ENCODE measurements at regions not wholly inside any gene's neighbourhood (a gene's known extent, or its start where the extent isn't known, plus 50 kb on each side); places are given as distances from the start of the nearest gene placed in this dataset.
"Not testable (repeated sequence)": the region's sequence is repeated elsewhere in the genome, so short reads cannot be mapped to it uniquely, and the experiment has no call there.

DNA sequence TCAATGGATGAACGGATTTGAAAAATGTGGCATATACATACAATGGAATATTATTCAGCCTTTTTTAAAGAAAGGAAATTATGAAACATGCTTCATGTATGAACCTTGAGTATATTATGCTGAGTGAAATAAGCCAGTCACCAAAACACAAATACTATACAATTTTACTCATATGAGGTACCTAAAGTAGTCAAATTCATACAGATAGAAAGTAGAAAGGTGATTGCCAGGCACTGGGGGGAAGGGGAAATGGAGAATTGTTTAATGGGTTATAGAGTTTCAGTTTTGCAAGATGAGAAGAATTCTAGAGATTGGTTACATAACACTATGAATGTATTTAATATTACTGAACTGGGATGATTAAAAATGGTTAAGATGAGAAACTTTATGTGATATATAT is 171.4 kb downstream of the TMTC3 start:
- no peak for DNase-seq

GRCh38 chr12:88314706-88315105 is 172.6 kb downstream of the TMTC3 start:
- DNase-seq, result no peak

DNA sequence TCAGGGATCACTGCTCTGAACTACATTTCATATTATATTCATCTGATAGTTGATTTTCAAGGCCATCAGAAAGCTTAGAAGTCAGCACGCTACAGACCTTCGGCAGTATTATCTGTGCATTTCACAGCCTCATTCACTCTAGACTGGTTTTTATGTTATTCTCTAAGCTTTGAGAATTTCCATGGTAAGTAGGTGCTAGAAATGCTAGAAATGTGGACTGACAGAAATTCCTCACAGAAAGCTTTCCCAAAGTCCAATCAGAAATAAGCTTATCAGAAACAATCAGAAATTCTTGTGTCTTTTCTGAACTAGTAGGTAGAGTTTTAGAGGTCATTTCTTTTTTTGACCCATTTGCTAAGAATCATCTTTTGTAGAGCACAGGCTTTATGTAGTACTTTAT is 176.6 kb downstream of the TMTC3 start:
- no peak for DNase-seq

- DNase-seq, result no peak
Observed at GRCh38 chr12:88325076-88325815, 183.1 kb downstream of the TMTC3 start.

- no peak for DNase-seq
Observed at GRCh38 chr12:88325816-88326189, 183.7 kb downstream of the TMTC3 start.

DNA sequence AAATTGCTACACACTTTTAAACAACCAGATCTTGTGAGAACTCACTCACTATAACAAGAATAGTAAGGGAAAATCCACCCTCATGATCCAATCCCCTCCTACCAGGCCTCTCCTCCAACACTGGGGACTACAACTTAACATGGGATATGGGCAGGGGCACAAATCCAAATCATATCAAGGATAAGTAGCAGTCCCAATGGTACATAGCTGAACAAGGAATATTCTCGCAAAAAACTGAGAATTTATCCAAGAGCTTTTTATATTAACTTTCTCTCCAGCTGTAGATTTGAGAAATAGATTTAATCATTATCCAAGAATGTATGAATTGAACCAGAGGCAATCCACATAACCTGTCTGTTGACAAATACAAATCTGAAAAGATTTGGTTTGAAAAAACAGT is 185.2 kb downstream of the TMTC3 start:
- DNase-seq, result no peak

GRCh38 chr12:88328090-88328489 is 186.0 kb downstream of the TMTC3 start:
- DNase-seq, result no peak

DNA sequence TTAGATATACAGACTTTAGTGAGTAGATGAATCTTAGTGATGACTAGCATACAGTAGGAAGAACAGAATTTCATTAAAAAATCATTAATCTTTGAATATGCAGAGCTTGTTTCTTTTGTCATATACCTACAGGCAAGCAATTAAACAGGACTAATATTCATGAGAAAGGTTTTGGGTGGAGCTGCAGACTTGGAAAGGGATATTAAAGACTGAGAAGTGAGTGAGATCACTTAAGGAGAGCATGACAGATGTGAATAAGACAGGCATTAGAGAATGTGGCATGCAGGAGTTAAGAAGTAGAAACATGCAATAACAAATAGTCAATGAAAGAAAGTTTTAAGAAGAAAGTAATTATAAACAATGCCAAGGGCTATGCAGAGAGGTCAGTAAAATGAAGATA is 187.7 kb downstream of the TMTC3 start:
- DNase-seq, result no peak

- no peak for DNase-seq
Observed at GRCh38 chr12:88334271-88334670, 192.2 kb downstream of the TMTC3 start.

DNA sequence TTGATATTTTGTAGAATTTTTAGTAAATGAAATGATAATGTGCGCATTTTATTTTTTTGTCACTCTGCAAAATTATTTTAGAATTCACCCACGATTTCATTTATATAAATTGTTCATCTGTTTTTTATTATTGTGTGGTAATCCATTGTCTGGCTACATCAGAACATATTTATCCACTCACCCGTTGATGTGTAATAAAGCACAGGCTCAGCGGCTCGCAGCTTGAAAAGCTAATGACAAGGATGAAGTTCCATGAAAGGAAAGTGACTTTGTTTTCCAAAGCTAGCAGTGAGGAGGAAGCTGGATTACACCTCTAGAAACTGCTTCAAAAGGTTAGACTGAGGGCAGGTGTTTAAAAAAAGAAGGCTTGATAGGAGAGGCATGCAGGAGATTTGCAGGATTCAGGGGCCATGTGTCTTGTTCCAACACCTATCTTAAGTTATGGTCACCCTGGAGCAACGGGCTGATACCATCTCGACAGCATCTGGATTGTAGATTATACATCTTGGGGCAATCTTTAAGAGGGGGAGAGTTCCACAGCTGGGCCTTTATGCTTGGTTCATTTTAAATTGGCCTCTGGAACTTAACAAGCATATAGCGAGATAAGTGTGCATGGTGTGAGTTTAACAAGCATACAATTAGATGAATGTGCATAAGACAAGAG is 194.1 kb downstream of the TMTC3 start:
- DNase-seq, result no peak

GRCh38 chr12:88338486-88338885 is 196.4 kb downstream of the TMTC3 start:
- no peak for DNase-seq

DNA sequence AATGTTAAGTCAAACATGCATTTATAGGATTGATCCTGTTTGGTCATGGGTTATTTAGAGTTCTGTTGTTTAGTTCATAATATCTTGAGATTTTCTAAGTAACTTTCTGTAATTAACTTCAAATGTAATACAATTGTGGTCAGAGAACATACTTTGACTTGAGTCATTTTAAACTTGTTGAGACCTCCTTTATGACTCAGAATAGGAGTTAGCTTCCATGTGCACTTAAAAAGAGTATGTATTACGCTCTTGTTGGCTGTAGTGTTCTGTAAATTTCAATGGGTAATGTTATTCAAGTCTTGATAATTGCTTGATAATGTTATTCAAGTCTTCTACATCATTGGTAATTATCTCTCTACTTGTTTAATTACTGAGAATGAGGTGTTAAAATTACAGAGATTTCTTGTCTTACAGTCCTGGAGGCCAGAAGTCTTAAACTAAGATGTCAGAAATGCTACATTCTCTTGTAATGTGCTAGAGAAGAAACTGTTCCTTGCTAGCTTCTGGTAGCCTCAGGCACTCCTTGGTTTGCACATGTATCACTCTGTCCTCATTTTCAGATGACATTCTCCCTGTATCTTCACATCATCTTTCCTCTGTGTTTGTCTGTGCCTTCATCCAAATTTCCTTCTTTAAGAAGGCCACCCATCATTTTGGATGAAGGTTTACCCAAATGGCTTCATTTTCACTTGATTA is 197.3 kb downstream of the TMTC3 start:
- no peak for DNase-seq

- no peak for DNase-seq
Observed at GRCh38 chr12:88339966-88340365, 197.9 kb downstream of the TMTC3 start.

DNA sequence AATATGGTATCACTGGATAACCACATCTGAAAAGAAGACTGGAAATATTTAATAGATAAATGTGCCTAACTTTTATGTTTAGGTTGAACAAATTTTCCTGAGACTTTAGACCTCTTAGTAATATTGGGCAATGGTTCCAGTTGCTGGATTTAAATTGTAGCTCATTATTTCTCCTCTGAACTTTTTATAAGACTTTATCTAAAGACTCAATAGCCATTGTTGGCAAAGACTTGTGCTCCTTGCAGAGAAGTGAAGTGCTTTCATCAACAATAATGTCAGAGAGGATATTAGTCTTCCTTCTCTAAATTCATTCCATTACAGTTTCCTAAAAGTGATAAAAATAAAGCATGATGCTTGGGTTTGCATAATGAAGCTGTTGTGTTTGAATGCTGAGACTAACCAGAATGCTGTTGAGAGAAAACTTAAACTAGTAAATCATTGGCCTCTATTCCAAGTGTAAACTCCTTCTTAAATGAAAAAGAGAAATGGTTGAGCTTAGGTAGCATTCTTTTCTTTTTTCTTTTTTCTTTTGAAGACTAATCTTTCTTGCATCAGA is 200.2 kb downstream of the TMTC3 start:
- no peak for DNase-seq

GRCh38 chr12:88351146-88351545 is 209.0 kb downstream of the TMTC3 start:
- DNase-seq, result no peak

GRCh38 chr12:88354691-88355090 is 212.6 kb downstream of the TMTC3 start:
- no peak for DNase-seq

- no peak for DNase-seq
Observed at GRCh38 chr12:88360343-88360742, 218.2 kb downstream of the TMTC3 start.

GRCh38 chr12:88361493-88361892 is 218.8 kb downstream of the KITLG start:
- DNase-seq, result no peak

GRCh38 chr12:88362439-88362838 is 217.8 kb downstream of the KITLG start:
- no peak for DNase-seq

GRCh38 chr12:88365403-88365802 is 214.9 kb downstream of the KITLG start:
- DNase-seq, result no peak

DNA sequence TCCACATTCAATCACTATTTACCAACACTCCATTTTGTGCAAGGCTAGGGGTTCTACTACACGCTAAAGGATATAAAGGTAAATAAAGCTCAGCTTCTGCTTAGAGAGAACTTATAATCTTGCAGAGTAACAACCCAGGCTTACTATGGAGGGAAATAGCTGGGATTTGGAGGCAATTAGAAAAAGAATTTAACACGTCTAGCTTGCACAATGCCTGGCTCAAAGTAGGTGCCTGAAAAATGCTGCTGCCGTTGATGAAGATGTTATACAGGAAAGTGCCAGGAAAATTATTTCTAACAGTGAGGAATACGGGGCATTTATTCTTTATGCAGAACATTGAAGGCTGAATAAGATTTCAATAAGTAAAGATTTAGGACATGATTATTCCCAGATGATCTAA is 214.2 kb downstream of the KITLG start:
- no peak for DNase-seq

GRCh38 chr12:88367231-88367630 is 213.0 kb downstream of the KITLG start:
- DNase-seq, result no peak

DNA sequence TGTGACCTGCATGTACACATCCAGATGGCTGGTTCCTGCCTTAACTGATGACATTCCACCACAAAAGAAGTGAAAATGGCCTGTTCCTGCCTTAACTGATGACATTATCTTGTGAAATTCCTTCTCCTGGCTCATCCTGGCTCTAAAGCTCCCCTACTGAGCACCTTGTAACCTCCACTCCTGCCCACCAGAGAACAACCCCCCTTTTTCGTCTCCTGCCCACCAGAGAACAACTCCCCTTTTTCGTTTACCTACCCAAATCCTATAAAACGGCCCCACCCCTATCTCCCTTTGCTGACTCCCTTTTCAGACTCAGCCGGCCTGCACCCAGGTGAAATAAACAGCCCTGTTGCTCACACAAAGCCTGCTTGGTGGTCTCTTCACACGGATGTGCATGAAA is 212.2 kb downstream of the KITLG start:
- not testable (repeated sequence) for DNase-seq
